ENCODE measurements at regions not wholly inside any gene's neighbourhood (a gene's known extent, or its start where the extent isn't known, plus 50 kb on each side); places are given as distances from the start of the nearest gene placed in this dataset.

DNA sequence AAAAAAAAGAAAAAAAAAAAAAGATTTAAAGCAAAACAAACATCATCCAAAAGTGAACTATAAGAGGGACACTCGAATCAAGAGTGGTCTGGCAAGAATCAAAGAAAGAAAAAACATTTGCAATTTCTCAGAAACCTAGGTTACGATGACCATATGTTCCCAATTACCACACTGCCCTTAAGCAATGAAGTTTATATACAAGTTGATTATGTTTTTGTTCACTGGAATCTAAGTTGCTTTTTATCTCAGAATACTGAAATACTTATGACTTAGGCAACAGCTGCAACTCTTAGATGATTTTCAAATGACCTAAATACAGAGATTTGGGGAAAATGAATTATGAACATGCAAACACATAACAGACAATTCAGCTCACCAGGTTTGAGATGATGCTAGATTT is 597.1 kb upstream of the CHAC2 start:
- Histone ChIP-seq H2BK120ac (ENCODE audit: insufficient read depth, low read length, poor library complexity) (no peak overlapping the region), H3K9me3 (ENCODE audit: insufficient read depth, low read depth, low read length) (no peaks in the 10 kb centered on the region), H3K4ac (ENCODE audit: low read depth, low read length) (no peak overlapping the region), H2BK5ac (ENCODE audit: low read depth, low read length, poor library complexity) (no peak overlapping the region), H3K27me3 (ENCODE audit: insufficient read depth, low read length) (no peaks in the 10 kb centered on the region), H4K12ac (ENCODE audit: low read depth, low read length) (no peak overlapping the region), H2AK5ac (ENCODE audit: low read length) (no peak overlapping the region), H3K27ac (ENCODE audit: low read depth, low read length) (no peak overlapping the region), H2AFZ (ENCODE audit: insufficient read depth, low read length, poor library complexity) (no peak overlapping the region), H3K79me2 (ENCODE audit: control insufficient read depth, insufficient read depth, low read length, poor library complexity) (no peaks in the 10 kb centered on the region), H3K36me3 (ENCODE audit: control insufficient read depth in 1 of 2, insufficient read depth in 2 of 2, low read length in 2 of 2) (no peaks in the 10 kb centered on the region), H3K79me1 (ENCODE audit: low read length) (no peaks in the 10 kb centered on the region), H4K8ac (ENCODE audit: low read depth, low read length) (no peak overlapping the region), H4K91ac (ENCODE audit: low read depth, low read length) (no peak overlapping the region), H3K23ac (ENCODE audit: low read length) (no peak overlapping the region), H2BK12ac (ENCODE audit: low read length) (no peak overlapping the region), H3K4me1 (ENCODE audit: control insufficient read depth in 1 of 2, insufficient read depth in 2 of 2, low read length in 2 of 2) (no peaks in the 10 kb centered on the region), H3K4me2 (ENCODE audit: low read length) (no peak overlapping the region), H3K14ac (ENCODE audit: low read length) (no peak overlapping the region), H3K4me3 (ENCODE audit: low read depth, low read length) (no peak overlapping the region), H3K18ac (ENCODE audit: low read length) (no peak overlapping the region), H3K9ac (ENCODE audit: low read length) (no peak overlapping the region)
- no peak for DNase-seq
- no CpG with 5 or more reads among the region's 2 CpGs for WGBS (ENCODE audit: extremely low coverage, insufficient coverage, insufficient read length)

DNA sequence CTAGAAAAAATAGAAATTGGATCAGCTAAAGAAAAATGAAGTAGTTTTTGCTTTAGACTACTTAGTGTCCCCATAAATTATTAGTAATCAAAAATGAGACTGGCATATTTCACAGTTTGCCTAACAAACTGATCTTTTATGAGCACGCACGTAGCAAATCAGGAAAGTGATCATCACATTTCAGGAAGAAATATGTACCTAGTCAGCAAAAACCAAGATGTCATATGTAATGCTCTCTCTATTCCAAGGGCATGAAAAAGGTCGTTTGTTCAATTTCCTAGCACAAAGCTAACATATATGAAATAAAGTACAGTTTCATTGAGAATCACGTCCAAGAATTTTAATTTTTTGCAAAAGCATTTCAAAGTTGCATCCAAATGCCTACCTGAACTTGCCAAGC is 600.4 kb upstream of the CHAC2 start:
- no peak overlapping the region for H2AK5ac ChIP-seq (ENCODE audit: low read length)
- H4K8ac ChIP-seq (ENCODE audit: low read depth, low read length): no peak overlapping the region
- H4K91ac ChIP-seq (ENCODE audit: low read depth, low read length): no peak overlapping the region
- H3K79me1 ChIP-seq (ENCODE audit: low read length): no peaks in the 10 kb centered on the region
- H3K9me3 ChIP-seq (ENCODE audit: insufficient read depth, low read depth, low read length): no peaks in the 10 kb centered on the region
- no peak overlapping the region for H3K27ac ChIP-seq (ENCODE audit: low read depth, low read length)
- no peaks in the 10 kb centered on the region for H3K79me2 ChIP-seq (ENCODE audit: control insufficient read depth, insufficient read depth, low read length, poor library complexity)
- no peak overlapping the region for H2BK12ac ChIP-seq (ENCODE audit: low read length)
- DNase-seq: no peak
- no peak overlapping the region for H3K23ac ChIP-seq (ENCODE audit: low read length)
- no peak overlapping the region for H3K18ac ChIP-seq (ENCODE audit: low read length)
- H3K36me3 ChIP-seq (ENCODE audit: control insufficient read depth in 1 of 2, insufficient read depth in 2 of 2, low read length in 2 of 2): no peaks in the 10 kb centered on the region
- no peak overlapping the region for H4K12ac ChIP-seq (ENCODE audit: low read depth, low read length)
- no peak overlapping the region for H2AFZ ChIP-seq (ENCODE audit: insufficient read depth, low read length, poor library complexity)
- H2BK120ac ChIP-seq (ENCODE audit: insufficient read depth, low read length, poor library complexity): no peak overlapping the region
- H3K4me1 ChIP-seq (ENCODE audit: control insufficient read depth in 1 of 2, insufficient read depth in 2 of 2, low read length in 2 of 2): no peaks in the 10 kb centered on the region
- H3K4me3 ChIP-seq (ENCODE audit: low read depth, low read length): no peak overlapping the region
- no peaks in the 10 kb centered on the region for H3K27me3 ChIP-seq (ENCODE audit: insufficient read depth, low read length)
- no peak overlapping the region for H3K4me2 ChIP-seq (ENCODE audit: low read length)
- no peak overlapping the region for H2BK5ac ChIP-seq (ENCODE audit: low read depth, low read length, poor library complexity)
- WGBS (ENCODE audit: extremely low coverage, insufficient coverage, insufficient read length): no CpG with 5 or more reads among the region's 4 CpGs
- H3K9ac ChIP-seq (ENCODE audit: low read length): no peak overlapping the region
- no peak overlapping the region for H3K4ac ChIP-seq (ENCODE audit: low read depth, low read length)
- H3K14ac ChIP-seq (ENCODE audit: low read length): no peak overlapping the region

DNA sequence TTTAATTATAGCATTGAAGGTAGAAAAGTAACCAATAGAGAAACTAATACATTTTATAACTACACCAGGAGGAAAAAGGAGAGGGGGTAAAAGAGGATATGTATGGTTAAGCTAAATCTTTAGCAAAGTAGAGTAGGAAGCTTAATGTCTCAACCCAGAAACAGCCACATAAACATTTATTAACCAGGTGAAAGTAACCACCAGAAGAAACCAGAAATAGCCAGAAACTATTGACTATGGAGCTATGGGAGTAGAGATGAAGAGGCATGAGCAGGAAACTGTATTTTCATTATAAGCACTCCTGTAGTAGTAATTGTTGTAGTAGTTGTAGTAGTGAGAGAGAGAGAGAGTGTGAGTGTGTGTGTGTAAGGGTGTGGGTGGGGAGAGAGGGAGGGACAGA is 617.5 kb upstream of the CHAC2 start:
- Histone ChIP-seq H3K36me3 (ENCODE audit: control insufficient read depth in 1 of 2, insufficient read depth in 2 of 2, low read length in 2 of 2) (no peaks in the 10 kb centered on the region), H3K4me2 (ENCODE audit: low read length) (no peak overlapping the region), H3K79me2 (ENCODE audit: control insufficient read depth, insufficient read depth, low read length, poor library complexity) (no peaks in the 10 kb centered on the region), H3K4me3 (ENCODE audit: low read depth, low read length) (no peak overlapping the region), H3K27ac (ENCODE audit: low read depth, low read length) (no peak overlapping the region), H4K8ac (ENCODE audit: low read depth, low read length) (no peak overlapping the region), H3K9me3 (ENCODE audit: insufficient read depth, low read depth, low read length) (no peaks in the 10 kb centered on the region), H3K23ac (ENCODE audit: low read length) (no peak overlapping the region), H2BK120ac (ENCODE audit: insufficient read depth, low read length, poor library complexity) (no peak overlapping the region), H2AK5ac (ENCODE audit: low read length) (no peak overlapping the region), H3K14ac (ENCODE audit: low read length) (no peak overlapping the region), H4K12ac (ENCODE audit: low read depth, low read length) (no peak overlapping the region), H3K79me1 (ENCODE audit: low read length) (no peaks in the 10 kb centered on the region), H2AFZ (ENCODE audit: insufficient read depth, low read length, poor library complexity) (no peak overlapping the region), H3K9ac (ENCODE audit: low read length) (no peak overlapping the region), H2BK12ac (ENCODE audit: low read length) (no peak overlapping the region), H3K27me3 (ENCODE audit: insufficient read depth, low read length) (no peaks in the 10 kb centered on the region), H3K4ac (ENCODE audit: low read depth, low read length) (no peak overlapping the region), H2BK5ac (ENCODE audit: low read depth, low read length, poor library complexity) (no peak overlapping the region), H3K4me1 (ENCODE audit: control insufficient read depth in 1 of 2, insufficient read depth in 2 of 2, low read length in 2 of 2) (no peaks in the 10 kb centered on the region), H4K91ac (ENCODE audit: low read depth, low read length) (no peak overlapping the region), H3K18ac (ENCODE audit: low read length) (no peak overlapping the region)
- DNase-seq: no peak

DNA sequence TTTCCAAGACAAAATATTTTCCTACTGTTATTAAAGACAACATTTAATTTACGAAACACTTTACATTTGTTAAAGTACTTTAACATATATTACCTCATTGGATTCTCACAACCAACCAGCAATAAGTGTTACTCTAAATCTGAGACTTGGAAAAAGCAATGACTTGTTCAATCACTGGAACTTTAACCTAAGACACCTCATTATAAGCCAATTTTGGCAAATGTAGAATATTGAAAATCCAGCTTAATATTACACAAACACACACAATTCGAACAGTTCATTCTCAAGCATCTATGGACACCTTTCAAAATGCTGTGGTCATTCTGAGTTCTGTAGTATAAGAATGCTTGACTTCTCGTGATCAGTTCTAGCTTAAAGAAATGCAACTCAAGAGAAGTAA is 619.4 kb upstream of the CHAC2 start:
- Histone ChIP-seq H3K79me2 (ENCODE audit: control insufficient read depth, insufficient read depth, low read length, poor library complexity) (no peaks in the 10 kb centered on the region), H3K9me3 (ENCODE audit: insufficient read depth, low read depth, low read length) (no peaks in the 10 kb centered on the region), H3K4me1 (ENCODE audit: control insufficient read depth in 1 of 2, insufficient read depth in 2 of 2, low read length in 2 of 2) (no peaks in the 10 kb centered on the region), H3K23ac (ENCODE audit: low read length) (no peak overlapping the region), H3K36me3 (ENCODE audit: control insufficient read depth in 1 of 2, insufficient read depth in 2 of 2, low read length in 2 of 2) (no peaks in the 10 kb centered on the region), H2BK5ac (ENCODE audit: low read depth, low read length, poor library complexity) (no peak overlapping the region), H4K8ac (ENCODE audit: low read depth, low read length) (no peak overlapping the region), H3K14ac (ENCODE audit: low read length) (no peak overlapping the region), H2BK12ac (ENCODE audit: low read length) (no peak overlapping the region), H3K79me1 (ENCODE audit: low read length) (no peaks in the 10 kb centered on the region), H4K12ac (ENCODE audit: low read depth, low read length) (no peak overlapping the region), H2BK120ac (ENCODE audit: insufficient read depth, low read length, poor library complexity) (no peak overlapping the region), H4K91ac (ENCODE audit: low read depth, low read length) (no peak overlapping the region), H3K4me2 (ENCODE audit: low read length) (no peak overlapping the region), H3K4ac (ENCODE audit: low read depth, low read length) (no peak overlapping the region), H3K27me3 (ENCODE audit: insufficient read depth, low read length) (no peaks in the 10 kb centered on the region), H3K18ac (ENCODE audit: low read length) (no peak overlapping the region), H3K4me3 (ENCODE audit: low read depth, low read length) (no peak overlapping the region), H3K27ac (ENCODE audit: low read depth, low read length) (no peak overlapping the region), H3K9ac (ENCODE audit: low read length) (no peak overlapping the region), H2AFZ (ENCODE audit: insufficient read depth, low read length, poor library complexity) (no peak overlapping the region), H2AK5ac (ENCODE audit: low read length) (no peak overlapping the region)
- WGBS (ENCODE audit: extremely low coverage, insufficient coverage, insufficient read length): no CpG with 5 or more reads among the region's 3 CpGs
- no peak for DNase-seq

Data from trophoblast cell (in vitro differentiated cells and primary cell).